ENCODE measurements at regions not wholly inside any gene's neighbourhood (a gene's known extent, or its start where the extent isn't known, plus 50 kb on each side); places are given as distances from the start of the nearest gene placed in this dataset.
"Not testable (repeated sequence)": the region's sequence is repeated elsewhere in the genome, so short reads cannot be mapped to it uniquely, and the experiment has no call there.

DNA sequence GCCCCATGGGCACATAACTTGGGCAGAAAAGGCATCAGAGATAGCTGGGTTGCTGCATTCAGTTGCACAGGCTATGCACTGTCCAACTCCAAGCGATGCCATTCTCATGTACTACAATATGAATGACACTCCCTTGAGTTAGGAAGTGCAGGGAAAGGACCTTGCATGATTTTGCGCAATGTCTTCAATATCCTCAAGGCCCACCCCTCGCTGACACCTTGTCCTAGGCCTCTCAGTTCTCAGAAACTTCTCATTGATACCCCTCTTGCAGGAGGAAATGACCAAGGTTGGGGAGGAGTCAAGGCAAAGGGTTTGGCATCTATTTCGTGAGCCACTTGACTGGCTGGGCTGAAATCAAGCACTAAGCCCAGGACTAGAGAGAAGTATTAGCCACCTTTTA, 70.4 kb downstream of the ARL6IP4 start:
- Mint-ChIP-seq H3K9me3 (ENCODE audit: low read depth) (no peaks in the 10 kb centered on the region), H3K4me1 (peaks cover 9% of the 10 kb centered on the region), H3K36me3 (no peaks in the 10 kb centered on the region), H3K27ac (no peak overlapping the region), H3K27me3 (peaks cover 3% of the 10 kb centered on the region), H3K4me3 (no peak overlapping the region)
- DNase-seq (no peak), ATAC-seq (no peak)
- CTCF ChIA-PET, result no interaction called here

GRCh38 chr12:123050331-123050831, 69.9 kb downstream of the ARL6IP4 start:
- CTCF ChIA-PET, result no interaction called here
- no peak overlapping the region for H3K27ac Mint-ChIP-seq

GRCh38 chr12:123049398-123050240, 69.1 kb downstream of the ARL6IP4 start:
- no peak overlapping the region for H3K27ac Mint-ChIP-seq
- ATAC-seq (no peak), DNase-seq (no peak)
- H3K27me3 Mint-ChIP-seq, result peaks cover 3% of the 10 kb centered on the region
- no peaks in the 10 kb centered on the region for H3K9me3 Mint-ChIP-seq (ENCODE audit: low read depth)
- peaks cover 9% of the 10 kb centered on the region for H3K4me1 Mint-ChIP-seq
- CTCF ChIA-PET, result interaction anchor here (1.1 kb wide), 1 partner anchor 184 kb away, joined by 3 read pairs; the partner anchor contains the start of genes MPHOSPH9 and MTRFR
- no peaks in the 10 kb centered on the region for H3K36me3 Mint-ChIP-seq
- H3K4me3 Mint-ChIP-seq, result no peak overlapping the region

More at GRCh38 chr12:123050331-123050831, 69.9 kb downstream of the ARL6IP4 start:
- no peaks in the 10 kb centered on the region for H3K9me3 Mint-ChIP-seq (ENCODE audit: low read depth)
- H3K36me3 Mint-ChIP-seq, result no peaks in the 10 kb centered on the region
- no peak for ATAC-seq
- peaks cover 9% of the 10 kb centered on the region for H3K4me1 Mint-ChIP-seq
- no peak for DNase-seq
- H3K4me3 Mint-ChIP-seq, result no peak overlapping the region
- peaks cover 3% of the 10 kb centered on the region for H3K27me3 Mint-ChIP-seq

- CTCF ChIA-PET; ATAC-seq; H3K9me3 Mint-ChIP-seq (ENCODE audit: low read depth); H3K4me3 Mint-ChIP-seq; DNase-seq; H3K27me3 Mint-ChIP-seq; H3K36me3 Mint-ChIP-seq; H3K27ac Mint-ChIP-seq: not testable (repeated sequence)
- H3K4me1 Mint-ChIP-seq, result peaks cover 22% of the 10 kb centered on the region
Measured at GRCh38 chr12:123047892-123048291, 67.4 kb downstream of the ARL6IP4 start.

GRCh38 chr12:123047289-123047688, 66.8 kb downstream of the ARL6IP4 start:
- no peaks in the 10 kb centered on the region for H3K9me3 Mint-ChIP-seq (ENCODE audit: low read depth)
- DNase-seq (no peak), ATAC-seq (no peak)
- peaks cover 24% of the 10 kb centered on the region for H3K4me1 Mint-ChIP-seq
- CTCF ChIA-PET, result interaction anchor here (1.2 to 5.7 kb wide), 2 partner anchors 14 to 191 kb away, joined by 4 to 55 read pairs; no protein-coding TSS in a partner anchor
- H3K36me3 Mint-ChIP-seq, result no peaks in the 10 kb centered on the region
- no peak overlapping the region for H3K27ac Mint-ChIP-seq
- peaks cover 3% of the 10 kb centered on the region for H3K27me3 Mint-ChIP-seq
- H3K4me3 Mint-ChIP-seq, result no peak overlapping the region

GRCh38 chr12:123046431-123046830, 66.0 kb downstream of the ARL6IP4 start:
- H3K4me1 Mint-ChIP-seq, result peaks cover 21% of the 10 kb centered on the region
- H3K27me3 Mint-ChIP-seq, result peaks cover 3% of the 10 kb centered on the region
- ATAC-seq (no peak), DNase-seq (no peak)
- no peak overlapping the region for H3K27ac Mint-ChIP-seq
- CTCF ChIA-PET, result interaction anchor here (1.2 to 5.7 kb wide), 2 partner anchors 15 to 192 kb away, joined by 4 to 55 read pairs; no protein-coding TSS in a partner anchor
- no peaks in the 10 kb centered on the region for H3K36me3 Mint-ChIP-seq
- H3K4me3 Mint-ChIP-seq, result no peak overlapping the region
- H3K9me3 Mint-ChIP-seq (ENCODE audit: low read depth), result no peaks in the 10 kb centered on the region

- H3K36me3 Mint-ChIP-seq, result no peaks in the 10 kb centered on the region
- no peak overlapping the region for H3K4me3 Mint-ChIP-seq
- ATAC-seq (no peak), DNase-seq (no peak)
- no peaks in the 10 kb centered on the region for H3K9me3 Mint-ChIP-seq (ENCODE audit: low read depth)
- H3K27ac Mint-ChIP-seq, result no peak overlapping the region
- peaks cover 15% of the 10 kb centered on the region for H3K4me1 Mint-ChIP-seq
- peaks cover 3% of the 10 kb centered on the region for H3K27me3 Mint-ChIP-seq
- CTCF ChIA-PET, result interaction anchor here (1.3 to 5.7 kb wide), 3 partner anchors 36 to 193 kb away, joined by 3 to 55 read pairs (median 30); partner anchors contain the start of gene PITPNM2
Measured at GRCh38 chr12:123045678-123046077, 65.2 kb downstream of the ARL6IP4 start.

GRCh38 chr12:123044351-123044750, 63.9 kb downstream of the ARL6IP4 start:
- H3K27me3 Mint-ChIP-seq, result peaks cover 3% of the 10 kb centered on the region
- no peak overlapping the region for H3K4me3 Mint-ChIP-seq
- CTCF ChIA-PET, result interaction anchor here (0.9 to 5.7 kb wide), 21 partner anchors 11 to 239 kb away, joined by 3 to 55 read pairs (median 4); partner anchors contain the start of genes MPHOSPH9, MTRFR and PITPNM2
- H3K4me1 Mint-ChIP-seq, result peaks cover 14% of the 10 kb centered on the region
- DNase-seq (no peak), ATAC-seq (no peak)
- H3K9me3 Mint-ChIP-seq (ENCODE audit: low read depth), result no peaks in the 10 kb centered on the region
- no peak overlapping the region for H3K27ac Mint-ChIP-seq
- H3K36me3 Mint-ChIP-seq, result no peaks in the 10 kb centered on the region

- DNase-seq (peak; percentile 89), ATAC-seq (peak; percentile 91)
- H3K36me3 Mint-ChIP-seq, result no peaks in the 10 kb centered on the region
- no peaks in the 10 kb centered on the region for H3K9me3 Mint-ChIP-seq (ENCODE audit: low read depth)
- H3K27me3 Mint-ChIP-seq, result peaks cover 3% of the 10 kb centered on the region
- CTCF ChIA-PET, result interaction anchor here (0.6 to 5.7 kb wide), 28 partner anchors 9 to 1357 kb away, joined by 3 to 55 read pairs (median 4); partner anchors contain the start of genes MPHOSPH9, MTRFR and PITPNM2
- peak overlapping the region; percentile 54 for H3K27ac Mint-ChIP-seq
- no peak overlapping the region for H3K4me3 Mint-ChIP-seq
- peaks cover 14% of the 10 kb centered on the region for H3K4me1 Mint-ChIP-seq
Measured at GRCh38 chr12:123043536-123044001, 63.1 kb downstream of the ARL6IP4 start.

DNA sequence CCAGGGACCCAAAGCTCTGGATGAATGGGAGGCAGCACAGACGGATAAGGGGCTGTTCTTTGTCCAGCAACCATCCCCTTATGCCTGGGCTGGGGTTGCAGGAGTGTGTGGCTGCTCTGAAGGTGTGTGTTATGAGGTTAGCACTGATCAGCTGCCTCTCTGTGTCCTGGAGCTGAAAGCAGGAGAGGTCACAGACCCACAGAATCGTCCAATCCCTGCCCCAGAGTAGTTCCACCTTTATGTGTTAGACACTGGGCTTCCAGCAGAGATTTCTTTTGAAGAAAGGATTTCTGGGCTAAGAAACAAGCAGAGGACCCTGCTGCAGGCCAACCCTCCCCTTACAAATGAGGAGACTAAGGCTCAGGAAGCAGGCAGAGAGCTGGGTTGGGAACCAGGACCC, 62.4 kb downstream of the ARL6IP4 start:
- Mint-ChIP-seq H3K27me3 (peaks cover 3% of the 10 kb centered on the region), H3K36me3 (no peaks in the 10 kb centered on the region), H3K27ac (peak overlapping the region; percentile 54), H3K9me3 (ENCODE audit: low read depth) (no peaks in the 10 kb centered on the region), H3K4me3 (no peak overlapping the region), H3K4me1 (peaks cover 14% of the 10 kb centered on the region)
- ATAC-seq (no peak), DNase-seq (no peak)
- CTCF ChIA-PET, result interaction anchor here (0.6 to 5.7 kb wide), 25 partner anchors 10 to 1356 kb away, joined by 3 to 55 read pairs (median 3); partner anchors contain the start of genes MPHOSPH9, MTRFR and PITPNM2

- ATAC-seq (no peak), DNase-seq (no peak)
- CTCF ChIA-PET, result interaction anchor here (0.5 to 5.7 kb wide), 13 partner anchors 11 to 540 kb away, joined by 3 to 55 read pairs (median 3); partner anchors contain the start of gene PITPNM2
- Mint-ChIP-seq H3K9me3 (ENCODE audit: low read depth) (no peaks in the 10 kb centered on the region), H3K27me3 (peaks cover 3% of the 10 kb centered on the region), H3K27ac (no peak overlapping the region), H3K36me3 (no peaks in the 10 kb centered on the region), H3K4me1 (peaks cover 14% of the 10 kb centered on the region), H3K4me3 (no peak overlapping the region)
Measured at GRCh38 chr12:123041811-123042655, 61.6 kb downstream of the ARL6IP4 start.

DNA sequence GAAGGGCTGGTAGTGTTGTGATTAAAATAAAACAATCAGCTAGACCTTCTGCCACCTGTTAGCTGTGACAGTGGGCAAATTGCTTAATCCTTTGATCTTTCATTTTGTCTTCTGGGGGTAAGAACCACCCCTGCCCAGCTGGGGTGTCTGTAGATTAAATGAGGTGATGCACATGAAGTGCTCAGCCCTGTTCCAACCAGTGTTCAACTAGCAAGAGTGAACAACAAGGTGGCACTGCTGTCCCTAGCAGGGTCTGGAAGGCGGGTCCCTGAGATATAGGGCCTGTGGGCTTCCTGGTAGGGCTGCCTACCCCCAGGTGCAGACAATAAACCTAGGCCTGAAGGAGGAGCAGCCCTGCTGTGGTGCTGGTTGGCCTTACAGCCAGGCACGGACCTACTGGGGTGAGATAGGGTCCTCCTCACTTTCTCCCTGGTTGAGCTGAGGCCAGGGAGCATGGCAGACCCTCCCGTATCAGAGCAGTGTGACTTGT, 60.6 kb downstream of the ARL6IP4 start:
- ATAC-seq (no peak), DNase-seq (no peak)
- Mint-ChIP-seq H3K36me3 (no peaks in the 10 kb centered on the region), H3K27ac (no peak overlapping the region), H3K4me1 (peaks cover 14% of the 10 kb centered on the region), H3K4me3 (no peak overlapping the region), H3K27me3 (no peaks in the 10 kb centered on the region), H3K9me3 (ENCODE audit: low read depth) (no peaks in the 10 kb centered on the region)
- CTCF ChIA-PET, result interaction anchor here (0.9 to 4.7 kb wide), 3 partner anchors 108 to 541 kb away, joined by 3 to 30 read pairs (median 3); partner anchors contain the start of gene PITPNM2

Measured in activated CD8-positive, alpha-beta memory T cell treated with anti-CD3 and anti-CD28 coated beads, Interleukin-2, amount 10 ng/mL, durations not matched to agents 7 days and 5 days (primary cell).